ENCODE measurements at regions not wholly inside any gene's neighbourhood (a gene's known extent, or its start where the extent isn't known, plus 50 kb on each side); places are given as distances from the start of the nearest gene placed in this dataset.

DNA sequence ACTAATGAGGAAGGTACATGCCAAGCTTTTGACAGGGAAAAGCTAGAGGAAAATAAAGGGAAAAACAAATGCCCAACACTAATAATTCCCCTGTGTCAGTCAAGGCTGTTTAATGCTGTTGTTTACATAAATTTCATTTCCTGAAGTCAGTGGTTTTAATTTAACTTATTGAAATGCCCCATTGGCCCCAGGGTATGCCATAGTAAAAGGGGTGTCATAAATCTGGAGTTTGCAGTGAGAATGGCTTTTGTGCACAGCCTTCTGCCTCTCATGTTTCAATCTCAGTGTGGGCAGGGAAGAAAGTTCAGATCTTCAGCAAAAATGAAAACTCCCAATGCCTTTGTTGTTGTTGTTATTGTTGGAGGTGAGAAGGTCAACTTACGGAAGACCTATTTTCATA is 550.1 kb upstream of the DCC start:
- H3K79me1 ChIP-seq (ENCODE audit: insufficient read depth, low read depth, low read length, poor library complexity, severe bottlenecking), result no peaks in the 10 kb centered on the region
- H2AFZ ChIP-seq (ENCODE audit: low read length), result no peak overlapping the region
- H3K36me3 Mint-ChIP-seq (ENCODE audit: insufficient read depth in 1 of 3, low read depth in 3 of 3), result no peaks in the 10 kb centered on the region
- WGBS (ENCODE audit: extremely low coverage, insufficient read length, low lambda C conversion rate), result no CpG with 5 or more reads among the region's 1 CpG
- H4K20me1 ChIP-seq (ENCODE audit: control insufficient read depth, insufficient read depth, insufficient read length), result no peaks in the 10 kb centered on the region
- no peak overlapping the region for H4K5ac ChIP-seq (ENCODE audit: insufficient read length, low read depth, low read length)
- H3K27ac ChIP-seq (ENCODE audit: insufficient read length, low read depth, low read length), result no peak overlapping the region
- H3K14ac ChIP-seq (ENCODE audit: insufficient read depth, low read length), result no peak overlapping the region
- no peak overlapping the region for H3T11ph ChIP-seq (ENCODE audit: low read length)
- H4K91ac ChIP-seq (ENCODE audit: insufficient read length, low read depth, low read length), result no peak overlapping the region
- no peaks in the 10 kb centered on the region for H3K4me1 Mint-ChIP-seq
- no peaks in the 10 kb centered on the region for H3K27me3 ChIP-seq (ENCODE audit: insufficient read depth, low read length)
- H2BK20ac ChIP-seq (ENCODE audit: low read depth, low read length, poor library complexity, severe bottlenecking), result no peak overlapping the region
- H2BK5ac ChIP-seq (ENCODE audit: insufficient read length, low read length), result no peak overlapping the region
- H2BK12ac ChIP-seq (ENCODE audit: insufficient read length, low read depth, low read length), result no peak overlapping the region
- no peak overlapping the region for H3K9ac ChIP-seq (ENCODE audit: extremely low read depth, insufficient read length, low read length)
- no peak overlapping the region for H2AK5ac ChIP-seq (ENCODE audit: insufficient read length, low read length)
- H3K4ac ChIP-seq (ENCODE audit: low read depth, low read length), result no peak overlapping the region
- H4K8ac ChIP-seq (replicated peaks; ENCODE audit: insufficient read length, low read depth, low read length), result no peak overlapping the region
- no peak overlapping the region for H3K4me2 ChIP-seq (ENCODE audit: insufficient read depth, insufficient read length, low read length)
- H3K27me3 Mint-ChIP-seq (ENCODE audit: low read depth), result no peaks in the 10 kb centered on the region
- no peak overlapping the region for H3K18ac ChIP-seq (ENCODE audit: insufficient read length, low read depth, low read length)
- H2BK120ac ChIP-seq (ENCODE audit: low read depth, low read length, poor library complexity, severe bottlenecking), result no peak overlapping the region
- H3K27ac Mint-ChIP-seq, result no peak overlapping the region
- no peaks in the 10 kb centered on the region for H3K4me1 ChIP-seq (ENCODE audit: insufficient read depth, low read length)
- H3K4me3 Mint-ChIP-seq, result no peak overlapping the region
- no peak overlapping the region for H3K56ac ChIP-seq (ENCODE audit: insufficient read length, low read depth, low read length)
- H3K9me3 ChIP-seq (ENCODE audit: control insufficient read depth, low read depth, low read length), result no peaks in the 10 kb centered on the region
- no peaks in the 10 kb centered on the region for H3K9me3 Mint-ChIP-seq
- TF ChIP-seq, protein P1, sequence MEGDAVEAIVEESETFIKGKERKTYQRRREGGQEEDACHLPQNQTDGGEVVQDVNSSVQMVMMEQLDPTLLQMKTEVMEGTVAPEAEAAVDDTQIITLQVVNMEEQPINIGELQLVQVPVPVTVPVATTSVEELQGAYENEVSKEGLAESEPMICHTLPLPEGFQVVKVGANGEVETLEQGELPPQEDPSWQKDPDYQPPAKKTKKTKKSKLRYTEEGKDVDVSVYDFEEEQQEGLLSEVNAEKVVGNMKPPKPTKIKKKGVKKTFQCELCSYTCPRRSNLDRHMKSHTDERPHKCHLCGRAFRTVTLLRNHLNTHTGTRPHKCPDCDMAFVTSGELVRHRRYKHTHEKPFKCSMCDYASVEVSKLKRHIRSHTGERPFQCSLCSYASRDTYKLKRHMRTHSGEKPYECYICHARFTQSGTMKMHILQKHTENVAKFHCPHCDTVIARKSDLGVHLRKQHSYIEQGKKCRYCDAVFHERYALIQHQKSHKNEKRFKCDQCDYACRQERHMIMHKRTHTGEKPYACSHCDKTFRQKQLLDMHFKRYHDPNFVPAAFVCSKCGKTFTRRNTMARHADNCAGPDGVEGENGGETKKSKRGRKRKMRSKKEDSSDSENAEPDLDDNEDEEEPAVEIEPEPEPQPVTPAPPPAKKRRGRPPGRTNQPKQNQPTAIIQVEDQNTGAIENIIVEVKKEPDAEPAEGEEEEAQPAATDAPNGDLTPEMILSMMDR (conservative IDR thresholded peaks at IDR 0.05), result no peak
- no peak overlapping the region for H2BK15ac ChIP-seq (ENCODE audit: low read depth, low read length)
- H3K79me2 ChIP-seq (ENCODE audit: insufficient read depth, low read length), result no peaks in the 10 kb centered on the region
- H3K23ac ChIP-seq (ENCODE audit: insufficient read length, low read depth, low read length), result no peak overlapping the region
- H3K23me2 ChIP-seq (ENCODE audit: insufficient read length, low read depth, low read length, poor library complexity, severe bottlenecking), result no peaks in the 10 kb centered on the region
- DNase-seq, result no peak
